ENCODE measurements at regions not wholly inside any gene's neighbourhood (a gene's known extent, or its start where the extent isn't known, plus 50 kb on each side); places are given as distances from the start of the nearest gene placed in this dataset.
A peak's percentile ranks its signal among the peaks of the same experiment; 100 is the strongest.
"Not testable (repeated sequence)": the region's sequence is repeated elsewhere in the genome, so short reads cannot be mapped to it uniquely, and the experiment has no call there.

- Histone ChIP-seq H3K14ac (ENCODE audit: low read length) (no peak overlapping the region), H2BK120ac (ENCODE audit: low read depth, low read length) (no peak overlapping the region), H4K8ac (ENCODE audit: low read depth, low read length) (no peak overlapping the region), H3K36me3 (replicated peaks in 1 of 2; ENCODE audit: control insufficient read depth in 2 of 2, insufficient read depth in 2 of 2, low read length in 2 of 2) (no peaks in the 10 kb centered on the region), H2BK12ac (ENCODE audit: low read length) (no peak overlapping the region), H3K4me2 (ENCODE audit: insufficient read depth, low read length, poor library complexity, severe bottlenecking) (no peak overlapping the region), H3K27me3 (ENCODE audit: control insufficient read depth in 3 of 3, insufficient read depth in 3 of 3, low read depth in 1 of 3, low read length in 3 of 3) (no peaks in the 10 kb centered on the region), H4K91ac (ENCODE audit: low read depth, low read length, poor library complexity) (no peak overlapping the region), H3K9ac (ENCODE audit: low read depth, low read length, poor library complexity) (no peak overlapping the region), H3K4me1 (ENCODE audit: control insufficient read depth in 2 of 2, insufficient read depth in 1 of 2, low read depth in 1 of 2, low read length in 2 of 2) (peaks cover 9 to 10% of the 10 kb centered on the region in 2 donors), H2AK5ac (ENCODE audit: low read depth, low read length) (no peak overlapping the region), H3K9me3 (replicated peaks in 1 of 2; ENCODE audit: control insufficient read depth in 2 of 2, insufficient read depth in 1 of 2, low read depth in 1 of 2, low read length in 2 of 2) (peaks cover 0 to 2% of the 10 kb centered on the region in 2 donors), H3K79me1 (ENCODE audit: low read depth, low read length) (no peaks in the 10 kb centered on the region), H3K23ac (ENCODE audit: low read depth, low read length, poor library complexity) (no peak overlapping the region), H3K18ac (ENCODE audit: low read length) (peak overlapping the region; percentile 94), H2BK15ac (ENCODE audit: low read length) (no peak overlapping the region), H3K4ac (ENCODE audit: low read length) (no peak overlapping the region), H3K27ac (replicated peaks; ENCODE audit: low read length) (peak overlapping the region; percentile 60), H2BK5ac (ENCODE audit: low read length) (no peak overlapping the region), H2AFZ (ENCODE audit: low read length) (no peak overlapping the region), H3K4me3 (ENCODE audit: low read length in 2 of 2) (no peak overlapping the region)
- DNase-seq (ENCODE audit: low spot score): no peak
- no CpG with 5 or more reads among the region's 10 CpGs for WGBS, 2 donors (ENCODE audit: extremely low coverage in 2 of 2, insufficient read length in 2 of 2, insufficient replicate concordance in 1 of 2)
Measured at GRCh38 chr4:188975271-188975670, 836.0 kb downstream of the TRIML1 start.

GRCh38 chr4:188976644-188977115 lies 837.4 kb downstream of the TRIML1 start:
- peak overlapping the region; percentile 93 for H3K27ac ChIP-seq (replicated peaks; ENCODE audit: low read length)
- WGBS, 2 donors (ENCODE audit: extremely low coverage in 2 of 2, insufficient read length in 2 of 2, insufficient replicate concordance in 1 of 2): no CpG with 5 or more reads among the region's 2 CpGs
- peak; percentile 81 for DNase-seq (ENCODE audit: low spot score)

GRCh38 chr4:188977232-188977631 lies 838.0 kb downstream of the TRIML1 start:
- H2AK5ac ChIP-seq (ENCODE audit: low read depth, low read length); H2BK120ac ChIP-seq (ENCODE audit: low read depth, low read length); H3K4ac ChIP-seq (ENCODE audit: low read length); H2AFZ ChIP-seq (ENCODE audit: low read length); H2BK12ac ChIP-seq (ENCODE audit: low read length); H4K91ac ChIP-seq (ENCODE audit: low read depth, low read length, poor library complexity); H3K23ac ChIP-seq (ENCODE audit: low read depth, low read length, poor library complexity); H2BK15ac ChIP-seq (ENCODE audit: low read length); H3K4me2 ChIP-seq (ENCODE audit: insufficient read depth, low read length, poor library complexity, severe bottlenecking); H3K27me3 ChIP-seq (ENCODE audit: control insufficient read depth in 3 of 3, insufficient read depth in 3 of 3, low read depth in 1 of 3, low read length in 3 of 3); H2BK5ac ChIP-seq (ENCODE audit: low read length); H3K79me1 ChIP-seq (ENCODE audit: low read depth, low read length); H3K4me1 ChIP-seq (ENCODE audit: control insufficient read depth in 2 of 2, insufficient read depth in 1 of 2, low read depth in 1 of 2, low read length in 2 of 2); H4K8ac ChIP-seq (ENCODE audit: low read depth, low read length); H3K9me3 ChIP-seq (replicated peaks in 1 of 2; ENCODE audit: control insufficient read depth in 2 of 2, insufficient read depth in 1 of 2, low read depth in 1 of 2, low read length in 2 of 2); H3K18ac ChIP-seq (ENCODE audit: low read length); H3K36me3 ChIP-seq (replicated peaks in 1 of 2; ENCODE audit: control insufficient read depth in 2 of 2, insufficient read depth in 2 of 2, low read length in 2 of 2); H3K14ac ChIP-seq (ENCODE audit: low read length); H3K4me3 ChIP-seq (ENCODE audit: low read length in 2 of 2); H3K9ac ChIP-seq (ENCODE audit: low read depth, low read length, poor library complexity): not testable (repeated sequence)
- peak; percentile 31 for DNase-seq (ENCODE audit: low spot score)
- no CpG with 5 or more reads among the region's 6 CpGs for WGBS, 2 donors (ENCODE audit: extremely low coverage in 2 of 2, insufficient read length in 2 of 2, insufficient replicate concordance in 1 of 2)
- peak overlapping the region; percentile 75 for H3K27ac ChIP-seq (replicated peaks; ENCODE audit: low read length)

More at GRCh38 chr4:188976644-188977115, 837.4 kb downstream of the TRIML1 start:
- no peaks in the 10 kb centered on the region for H3K9me3 ChIP-seq (replicated peaks in 1 of 2; ENCODE audit: control insufficient read depth in 2 of 2, insufficient read depth in 1 of 2, low read depth in 1 of 2, low read length in 2 of 2)
- H3K36me3 ChIP-seq (replicated peaks in 1 of 2; ENCODE audit: control insufficient read depth in 2 of 2, insufficient read depth in 2 of 2, low read length in 2 of 2): no peaks in the 10 kb centered on the region
- no peak overlapping the region for H4K91ac ChIP-seq (ENCODE audit: low read depth, low read length, poor library complexity)
- H2BK15ac ChIP-seq (ENCODE audit: low read length): no peak overlapping the region
- peak overlapping the region; percentile 75 for H2AFZ ChIP-seq (ENCODE audit: low read length)
- H3K4me3 ChIP-seq (ENCODE audit: low read length in 2 of 2): no peak overlapping the region
- no peak overlapping the region for H2BK120ac ChIP-seq (ENCODE audit: low read depth, low read length)
- H3K18ac ChIP-seq (ENCODE audit: low read length): no peak overlapping the region
- H3K4me2 ChIP-seq (ENCODE audit: insufficient read depth, low read length, poor library complexity, severe bottlenecking): peak overlapping the region; percentile 11
- H2BK12ac ChIP-seq (ENCODE audit: low read length): no peak overlapping the region
- H2BK5ac ChIP-seq (ENCODE audit: low read length): no peak overlapping the region
- peaks cover 9 to 10% of the 10 kb centered on the region in 2 donors for H3K4me1 ChIP-seq (ENCODE audit: control insufficient read depth in 2 of 2, insufficient read depth in 1 of 2, low read depth in 1 of 2, low read length in 2 of 2)
- no peak overlapping the region for H3K23ac ChIP-seq (ENCODE audit: low read depth, low read length, poor library complexity)
- H3K9ac ChIP-seq (ENCODE audit: low read depth, low read length, poor library complexity): no peak overlapping the region
- no peaks in the 10 kb centered on the region for H3K27me3 ChIP-seq (ENCODE audit: control insufficient read depth in 3 of 3, insufficient read depth in 3 of 3, low read depth in 1 of 3, low read length in 3 of 3)
- no peak overlapping the region for H3K14ac ChIP-seq (ENCODE audit: low read length)
- H3K79me1 ChIP-seq (ENCODE audit: low read depth, low read length): no peaks in the 10 kb centered on the region
- no peak overlapping the region for H3K4ac ChIP-seq (ENCODE audit: low read length)
- H2AK5ac ChIP-seq (ENCODE audit: low read depth, low read length): no peak overlapping the region
- no peak overlapping the region for H4K8ac ChIP-seq (ENCODE audit: low read depth, low read length)

- Histone ChIP-seq H3K27ac (replicated peaks; ENCODE audit: low read length) (no peak overlapping the region), H2BK5ac (ENCODE audit: low read length) (no peak overlapping the region), H3K4ac (ENCODE audit: low read length) (no peak overlapping the region), H2BK15ac (ENCODE audit: low read length) (no peak overlapping the region), H3K23ac (ENCODE audit: low read depth, low read length, poor library complexity) (no peak overlapping the region), H2AFZ (ENCODE audit: low read length) (no peak overlapping the region), H4K8ac (ENCODE audit: low read depth, low read length) (no peak overlapping the region), H2BK120ac (ENCODE audit: low read depth, low read length) (no peak overlapping the region), H3K79me1 (ENCODE audit: low read depth, low read length) (no peaks in the 10 kb centered on the region), H3K4me2 (ENCODE audit: insufficient read depth, low read length, poor library complexity, severe bottlenecking) (no peak overlapping the region), H3K9me3 (replicated peaks in 1 of 2; ENCODE audit: control insufficient read depth in 2 of 2, insufficient read depth in 1 of 2, low read depth in 1 of 2, low read length in 2 of 2) (peaks cover 0 to 6% of the 10 kb centered on the region in 2 donors), H4K91ac (ENCODE audit: low read depth, low read length, poor library complexity) (no peak overlapping the region), H3K36me3 (replicated peaks in 1 of 2; ENCODE audit: control insufficient read depth in 2 of 2, insufficient read depth in 2 of 2, low read length in 2 of 2) (no peaks in the 10 kb centered on the region), H2AK5ac (ENCODE audit: low read depth, low read length) (no peak overlapping the region), H3K14ac (ENCODE audit: low read length) (no peak overlapping the region), H3K4me3 (ENCODE audit: low read length in 2 of 2) (no peak overlapping the region), H2BK12ac (ENCODE audit: low read length) (no peak overlapping the region), H3K4me1 (ENCODE audit: control insufficient read depth in 2 of 2, insufficient read depth in 1 of 2, low read depth in 1 of 2, low read length in 2 of 2) (no peaks in the 10 kb centered on the region), H3K18ac (ENCODE audit: low read length) (no peak overlapping the region), H3K9ac (ENCODE audit: low read depth, low read length, poor library complexity) (no peak overlapping the region), H3K27me3 (ENCODE audit: control insufficient read depth in 3 of 3, insufficient read depth in 3 of 3, low read depth in 1 of 3, low read length in 3 of 3) (no peaks in the 10 kb centered on the region)
- WGBS, 2 donors (ENCODE audit: extremely low coverage in 2 of 2, insufficient read length in 2 of 2, insufficient replicate concordance in 1 of 2): no CpG with 5 or more reads among the region's 1 CpG
- no peak for DNase-seq (ENCODE audit: low spot score)
Measured at GRCh38 chr4:188984518-188984917, 845.3 kb downstream of the TRIML1 start.

Data from neuronal stem cell (in vitro differentiated cells).